Omental fat pad (tissue), 3 donors: ENCODE measurements at regions not wholly inside any gene's neighbourhood (a gene's known extent, or its start where the extent isn't known, plus 50 kb on each side); places are given as distances from the start of the nearest gene placed in this dataset.

ENCODE experiments used
- ATAC-seq: fragments of 150-250 bp; one replicate; pipeline ENCODE4 v1.9.1; 2016; ENCODE audit warnings: mild to moderate bottlenecking, moderate library complexity; ENCODE audit not compliant: low FRiP score
- DNase-seq: peaks from one replicate; pipeline ENCODE4 v3.0.0-alpha.2; 2019; ENCODE audit warnings: low spot score
- CTCF ChIP-seq, 3 donors: fragments of 450-650 bp; IDR thresholded peaks; one replicate each; pipeline ENCODE4 v1.5.1; 2016 to 2017; ENCODE audit warnings: antibody characterized with exemption in 3 of 3, mild to moderate bottlenecking in 3 of 3, moderate library complexity in 2 of 3

DNA sequence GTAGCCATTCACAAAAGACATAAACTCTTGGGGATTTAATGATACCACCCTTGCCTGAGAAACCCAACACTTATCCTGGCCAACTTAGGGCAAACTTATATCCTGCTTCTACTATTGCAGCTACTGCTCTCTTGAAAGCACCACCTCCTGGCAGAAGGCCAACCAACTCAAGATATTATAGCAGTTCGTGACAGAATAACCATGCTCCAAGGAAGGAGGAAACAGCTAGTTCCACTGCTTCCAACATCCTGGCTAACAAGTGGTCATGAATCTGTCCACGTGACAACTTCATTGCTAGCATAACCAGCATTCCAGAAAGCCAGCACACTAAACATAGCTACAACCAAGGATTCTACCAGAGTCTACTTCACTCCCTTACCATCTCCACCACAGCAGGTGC is 1037.5 kb downstream of the TBL1XR1 start:
- ATAC-seq (no peak), DNase-seq (no peak)
- TF ChIP-seq CTCF (IDR thresholded peaks at IDR 0.05): no peak

GRCh38 chr3:176155012-176155411 is 1042.3 kb downstream of the TBL1XR1 start:
- ATAC-seq (no peak), DNase-seq (no peak)
- no peak for TF ChIP-seq CTCF (IDR thresholded peaks at IDR 0.05)

GRCh38 chr3:176149567-176149966 is 1047.7 kb downstream of the TBL1XR1 start:
- DNase-seq (no peak), ATAC-seq (no peak)
- TF ChIP-seq CTCF (IDR thresholded peaks at IDR 0.05): no peak

GRCh38 chr3:176147251-176147650 is 1050.0 kb downstream of the TBL1XR1 start:
- no peak for ATAC-seq
- no peak for TF ChIP-seq CTCF (IDR thresholded peaks at IDR 0.05)
- no peak for DNase-seq

GRCh38 chr3:176141837-176142236 is 1055.4 kb downstream of the TBL1XR1 start:
- ATAC-seq: no peak
- no peak for TF ChIP-seq CTCF (IDR thresholded peaks at IDR 0.05)
- DNase-seq: no peak

DNA sequence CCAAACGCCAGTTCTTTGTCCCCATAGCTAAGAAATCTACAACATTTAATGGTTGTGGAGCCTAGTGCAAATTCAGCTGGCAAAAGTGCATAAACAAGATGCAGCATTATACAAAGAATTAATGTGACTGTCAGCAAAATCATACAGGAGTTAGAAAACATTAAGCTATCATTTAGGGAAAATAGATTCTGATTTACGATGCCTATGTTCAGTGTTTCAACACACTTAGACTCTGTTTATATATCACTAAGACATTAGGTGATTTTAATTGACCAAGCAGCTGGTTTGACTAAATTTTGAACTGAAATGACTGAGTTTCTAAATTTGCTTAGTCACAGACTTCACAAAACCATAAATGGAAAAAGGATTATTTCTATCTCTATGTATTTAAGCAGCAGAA is 1076.8 kb downstream of the TBL1XR1 start:
- no peak for TF ChIP-seq CTCF (IDR thresholded peaks at IDR 0.05)
- ATAC-seq (no peak), DNase-seq (no peak)

DNA sequence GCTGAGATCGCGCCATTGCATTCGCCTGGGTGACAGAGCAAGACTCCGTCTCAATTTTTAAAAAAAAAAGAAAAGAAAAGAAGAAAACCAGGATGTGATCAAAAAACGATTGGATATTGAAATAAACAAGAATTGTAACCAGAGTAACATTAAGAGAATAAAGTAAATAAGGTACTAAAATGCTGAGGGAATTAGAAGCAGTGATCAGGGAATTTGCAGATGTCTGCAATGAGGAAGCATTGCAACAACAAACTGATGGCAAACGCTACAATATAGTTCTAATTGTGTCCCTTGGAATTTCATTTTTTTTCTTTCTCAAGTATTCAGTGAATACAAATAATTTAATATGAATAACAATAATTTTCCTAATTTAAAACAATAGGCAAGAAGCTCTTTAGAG is 1077.5 kb downstream of the TBL1XR1 start:
- TF ChIP-seq CTCF (IDR thresholded peaks at IDR 0.05): no peak
- DNase-seq (no peak), ATAC-seq (no peak)
